Stimulated activated CD4-positive, alpha-beta T cell treated with anti-CD3 and anti-CD28 coated beads, Interleukin-2, amount 100 ng/mL, for 4 hours (primary cell): ENCODE measurements at regions not wholly inside any gene's neighbourhood (a gene's known extent, or its start where the extent isn't known, plus 50 kb on each side); places are given as distances from the start of the nearest gene placed in this dataset.
"Not testable (repeated sequence)": the region's sequence is repeated elsewhere in the genome, so short reads cannot be mapped to it uniquely, and the experiment has no call there.

ENCODE experiments used
- DNase-seq: peaks from one replicate; pipeline ENCODE4 v3.0.0-alpha.2; 2020; ENCODE audit warnings: low read depth

DNA sequence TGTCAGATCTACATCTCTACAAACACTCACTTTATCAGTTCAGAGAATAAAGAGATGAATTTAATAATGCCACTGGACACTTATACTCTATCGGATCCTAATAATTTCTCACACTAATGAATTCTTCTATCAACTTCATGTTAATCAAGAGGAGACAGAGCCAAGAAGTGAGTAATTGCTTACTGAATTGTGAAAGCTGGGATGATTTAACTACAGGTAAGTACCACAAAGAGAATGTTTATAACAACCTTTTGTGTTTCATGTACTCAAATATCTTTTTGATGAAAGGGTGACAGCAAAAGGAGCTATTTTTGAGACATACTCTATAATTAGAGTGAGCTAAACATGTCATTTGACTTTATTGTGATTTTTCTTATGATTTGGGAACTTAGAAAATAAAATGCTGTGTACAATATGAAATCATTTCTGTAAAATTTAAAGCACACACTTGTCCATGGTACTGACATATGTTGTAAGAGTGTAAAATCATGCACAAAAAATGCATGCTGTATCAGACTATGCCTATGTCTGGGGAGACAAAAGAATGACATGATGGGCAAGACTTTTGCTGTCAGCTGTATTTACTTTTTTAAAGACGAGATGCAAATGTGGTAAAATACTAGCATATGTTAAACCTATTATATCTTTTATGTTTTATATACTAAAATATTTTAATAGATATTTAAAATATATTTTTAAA is 361.2 kb downstream of the CCER1 start:
- DNase-seq = no peak

DNA sequence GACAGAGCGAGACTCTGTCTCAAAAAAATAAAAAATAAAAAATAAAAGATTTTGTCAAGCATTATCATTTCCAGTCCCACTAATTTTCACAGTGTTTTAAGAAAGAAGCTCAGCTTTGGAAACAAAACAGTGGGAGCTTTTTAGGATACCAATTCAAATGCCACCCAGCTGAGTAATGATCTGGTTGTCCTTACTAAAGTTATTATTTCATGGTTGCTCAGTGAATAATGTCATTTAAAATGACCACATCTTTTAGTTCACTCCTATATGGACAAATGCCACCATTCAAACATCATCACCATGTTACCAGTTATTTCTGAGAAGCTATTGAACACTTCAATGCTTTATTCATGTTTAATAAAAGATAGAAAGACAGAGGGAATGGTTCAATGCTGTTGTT is 365.0 kb downstream of the CCER1 start:
- DNase-seq = no peak

DNA sequence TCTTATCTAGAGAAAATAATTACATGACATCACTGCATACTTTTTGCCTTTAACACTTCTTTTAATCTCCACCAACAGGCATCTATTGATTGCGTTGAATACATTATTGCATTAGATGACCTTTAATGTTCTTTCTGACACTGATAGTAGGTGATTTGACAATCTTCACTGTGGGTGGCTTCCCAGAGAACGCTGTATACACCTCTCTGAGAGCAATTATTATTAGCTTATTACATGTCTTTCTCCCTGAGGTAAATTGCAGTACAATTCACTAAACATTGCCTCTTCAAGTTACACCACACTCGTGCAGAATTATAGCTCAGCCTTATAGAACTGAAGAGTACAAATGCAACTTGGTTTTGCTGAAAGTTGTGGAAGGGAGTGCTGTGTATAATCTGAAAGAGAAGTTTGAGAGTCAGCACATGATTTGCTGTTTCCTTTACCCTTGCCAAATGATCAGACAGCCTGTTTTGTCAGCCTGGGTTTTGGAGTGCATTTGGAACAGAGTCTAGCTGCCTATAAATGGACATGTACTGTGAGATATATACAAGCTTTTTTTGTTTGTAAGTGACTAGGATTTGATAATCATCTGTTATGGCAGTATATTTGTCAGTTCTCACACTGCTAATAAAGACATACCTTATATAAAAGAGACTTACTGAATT is 369.2 kb downstream of the CCER1 start:
- no peak for DNase-seq

DNA sequence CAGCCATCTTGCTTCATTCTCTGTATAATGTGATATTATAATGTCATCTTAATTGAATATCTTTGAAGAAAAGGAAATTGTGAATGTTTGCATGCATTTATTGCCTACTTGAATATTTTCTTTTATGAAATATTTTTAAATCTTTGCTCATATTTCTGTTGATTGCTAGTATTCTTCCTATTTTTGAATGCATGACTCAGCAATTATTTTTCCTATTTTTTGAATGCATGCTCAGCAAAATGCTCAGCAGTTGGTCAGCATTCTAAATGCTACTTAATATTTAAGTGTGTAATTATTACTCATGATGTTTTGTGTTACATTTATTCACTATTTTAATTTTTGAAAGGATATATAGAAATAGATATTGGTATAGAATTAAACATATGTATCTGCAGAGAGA is 378.3 kb downstream of the CCER1 start:
- no peak for DNase-seq

DNA sequence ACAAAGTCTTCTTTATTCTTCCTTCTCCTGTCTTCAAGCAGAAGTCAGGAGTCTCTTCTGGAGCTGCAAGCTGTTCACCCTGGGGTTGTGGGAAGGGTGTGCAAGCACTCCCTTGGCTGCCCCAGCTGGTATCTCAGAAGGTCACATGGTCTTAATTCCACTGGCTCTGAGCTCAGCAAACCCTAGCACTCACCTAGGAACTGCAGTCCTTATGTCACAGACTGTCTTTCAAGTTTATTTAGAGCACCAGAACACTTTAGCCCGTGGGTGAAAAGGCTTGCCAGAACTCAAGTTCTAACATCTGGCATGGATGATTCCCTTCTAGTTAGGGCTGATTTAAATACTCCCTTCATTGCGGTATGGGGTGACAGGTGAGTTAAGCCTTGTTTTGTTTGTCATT is 379.0 kb downstream of the CCER1 start:
- no peak for DNase-seq

DNA sequence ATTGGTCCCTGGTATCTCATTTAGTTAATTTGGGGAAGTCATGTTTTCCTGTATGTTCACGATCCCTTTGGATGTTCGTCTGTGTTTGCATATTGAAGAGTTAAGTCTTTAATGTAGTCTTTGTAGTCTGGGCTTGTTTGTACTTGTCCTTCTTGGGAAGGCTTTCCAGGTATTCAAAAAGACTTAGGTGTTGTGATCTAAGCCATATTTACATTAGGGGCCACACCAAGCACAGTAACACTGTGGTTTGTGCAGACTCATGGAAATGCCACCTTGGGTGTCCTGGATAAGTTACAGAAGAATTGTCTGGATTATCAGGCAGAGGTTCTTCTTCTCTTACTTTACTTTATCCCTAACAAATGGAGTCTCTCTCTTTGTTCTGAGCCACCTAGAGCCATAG is 380.3 kb downstream of the CCER1 start:
- no peak for DNase-seq

DNA sequence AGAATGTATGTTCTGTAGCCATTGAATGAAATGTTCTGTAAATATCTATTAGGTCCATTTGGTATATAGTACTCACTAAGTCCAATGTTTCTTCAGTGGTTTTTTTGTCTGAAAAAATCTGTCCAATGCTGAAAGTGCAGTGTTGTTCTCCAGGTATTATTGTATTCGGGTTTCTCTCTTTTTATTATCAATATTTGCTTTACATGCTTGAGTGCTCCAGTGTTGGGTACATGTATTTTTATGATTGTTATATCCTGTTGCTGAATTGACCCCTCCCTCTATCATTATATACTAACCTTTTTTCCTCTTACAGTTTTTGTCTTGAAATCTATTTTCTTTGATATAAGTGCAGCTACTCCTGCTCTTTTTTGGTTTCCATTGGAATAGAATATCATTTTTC is 382.2 kb downstream of the CCER1 start:
- no peak for DNase-seq

DNA sequence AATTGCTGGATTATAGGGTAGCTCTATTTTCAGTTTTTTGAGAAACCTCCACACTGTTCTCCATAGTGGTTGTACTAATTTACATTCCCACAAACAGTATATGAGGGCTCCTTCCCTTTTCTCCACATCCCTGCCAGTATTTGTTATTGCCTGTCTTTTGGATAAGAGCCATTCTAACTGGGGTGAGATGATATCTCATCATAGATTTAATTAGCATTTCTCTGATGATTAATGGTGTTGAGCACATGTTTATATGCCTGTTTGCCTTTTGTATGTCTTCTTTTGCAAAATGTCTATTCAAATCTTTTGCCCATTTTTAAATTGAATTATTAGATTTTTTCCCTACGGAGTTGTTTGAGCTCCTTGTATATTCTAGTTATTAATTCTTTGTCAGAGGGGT is 385.3 kb downstream of the CCER1 start:
- no peak for DNase-seq

DNA sequence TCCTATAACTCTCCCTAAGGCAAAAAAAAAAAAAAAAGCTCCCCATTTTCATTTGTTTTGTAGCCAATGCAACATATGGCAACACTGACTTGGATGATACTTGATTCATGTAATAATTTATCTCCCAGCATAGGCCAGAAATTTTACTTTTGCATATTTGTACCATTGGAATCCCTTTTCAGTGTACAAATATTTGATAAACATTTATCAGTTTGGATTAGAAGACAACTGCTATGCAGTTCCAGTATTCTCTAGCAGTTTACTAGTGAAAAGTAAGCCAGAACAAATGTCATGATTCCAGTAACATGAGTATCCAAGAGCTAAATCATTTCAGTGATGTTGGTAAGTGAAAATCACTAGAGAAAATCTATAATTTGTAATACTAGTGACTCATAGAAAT is 392.3 kb downstream of the CCER1 start:
- DNase-seq = no peak

DNA sequence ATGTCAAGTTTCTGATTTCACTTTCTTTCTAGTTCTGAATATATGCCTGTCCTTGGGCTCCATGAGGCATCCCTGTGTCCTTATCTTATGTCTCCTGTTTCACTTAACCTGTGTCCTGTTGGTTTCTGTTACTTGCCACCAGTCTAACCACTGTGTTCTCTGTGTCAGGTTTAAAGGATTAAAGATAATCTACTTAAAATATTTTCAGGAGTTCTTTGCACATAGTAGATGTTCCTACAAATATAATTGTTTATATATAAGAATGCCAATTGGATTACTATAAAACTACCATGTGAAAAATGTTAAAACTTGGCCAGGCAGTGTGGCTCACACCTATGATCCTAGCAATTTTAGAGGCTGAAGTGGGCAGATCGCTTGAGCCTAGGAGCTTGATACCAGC is 406.4 kb downstream of the CCER1 start:
- DNase-seq = no peak

DNA sequence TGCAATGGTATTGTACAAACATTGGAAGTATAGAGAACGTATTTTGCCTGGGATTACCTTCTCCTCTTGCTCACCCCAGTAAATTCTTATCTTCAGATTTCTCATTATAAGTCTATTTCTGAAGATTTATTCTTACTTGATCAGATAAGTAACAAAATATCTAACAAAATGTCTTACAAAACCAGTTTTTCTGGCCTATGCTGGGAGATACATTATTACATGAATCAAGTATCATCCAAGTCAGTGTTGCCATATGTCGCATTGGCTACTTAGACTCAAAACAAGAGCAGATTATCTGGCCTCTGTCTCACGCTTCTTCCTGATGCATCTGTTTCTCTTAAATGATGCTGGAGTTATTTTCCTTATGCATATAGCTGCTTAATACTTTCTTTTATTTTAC is 408.5 kb downstream of the CCER1 start:
- DNase-seq = no peak

DNA sequence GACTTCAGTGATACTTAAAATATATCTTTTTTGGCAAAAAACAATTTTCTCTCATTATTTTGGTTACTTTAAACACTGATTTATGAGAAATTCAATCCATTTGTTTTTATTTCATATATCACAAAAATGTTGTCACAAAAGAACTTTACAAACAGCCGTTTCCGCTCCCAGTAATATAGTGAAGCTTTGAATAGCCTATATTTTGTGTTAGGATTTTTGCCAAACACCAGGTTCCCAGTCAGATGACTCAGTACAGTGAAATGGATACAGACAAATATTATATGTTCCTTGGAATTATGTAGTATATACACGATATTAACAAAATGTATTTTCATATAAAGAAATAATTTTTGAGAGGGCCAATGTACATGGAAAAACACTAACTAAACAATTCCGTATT is 411.1 kb downstream of the CCER1 start:
- no peak for DNase-seq

DNA sequence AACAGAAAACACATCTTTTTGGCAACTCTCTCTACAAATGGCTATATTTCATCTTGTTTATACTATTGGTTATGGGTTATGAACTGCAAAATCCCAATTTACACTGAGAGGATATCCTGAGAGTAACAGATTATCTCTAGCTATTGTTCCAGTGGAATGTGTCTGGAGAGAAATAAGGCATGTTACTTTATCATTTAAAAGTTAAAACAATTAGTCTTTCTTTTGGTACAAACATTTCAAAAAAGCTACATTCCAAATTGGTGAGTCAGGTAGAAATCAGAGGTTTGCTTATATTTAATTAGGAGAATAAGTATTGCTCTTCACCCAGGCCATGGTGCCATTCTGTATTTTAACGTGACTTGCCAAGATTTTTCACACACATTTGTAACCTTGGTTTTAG is 411.6 kb downstream of the CCER1 start:
- DNase-seq = no peak

DNA sequence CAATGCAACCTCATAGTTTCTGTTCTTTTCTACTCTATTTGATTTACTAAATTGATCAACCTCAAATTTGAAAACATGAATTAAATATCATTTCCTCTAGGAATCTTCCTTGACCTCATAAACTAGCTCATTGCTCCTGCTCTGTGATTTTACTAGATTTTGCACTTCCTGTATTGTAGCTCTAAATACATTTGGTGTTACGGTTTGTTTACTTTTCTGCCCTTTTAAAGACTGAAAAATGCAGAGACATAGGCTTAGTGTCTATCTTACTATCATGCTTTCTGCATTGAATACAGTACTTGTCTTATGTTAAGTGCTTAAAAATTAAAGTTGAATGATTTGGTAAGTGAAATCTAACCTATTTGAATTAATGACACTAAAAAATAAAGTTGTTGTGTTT is 412.1 kb downstream of the CCER1 start:
- DNase-seq = not testable (repeated sequence)

DNA sequence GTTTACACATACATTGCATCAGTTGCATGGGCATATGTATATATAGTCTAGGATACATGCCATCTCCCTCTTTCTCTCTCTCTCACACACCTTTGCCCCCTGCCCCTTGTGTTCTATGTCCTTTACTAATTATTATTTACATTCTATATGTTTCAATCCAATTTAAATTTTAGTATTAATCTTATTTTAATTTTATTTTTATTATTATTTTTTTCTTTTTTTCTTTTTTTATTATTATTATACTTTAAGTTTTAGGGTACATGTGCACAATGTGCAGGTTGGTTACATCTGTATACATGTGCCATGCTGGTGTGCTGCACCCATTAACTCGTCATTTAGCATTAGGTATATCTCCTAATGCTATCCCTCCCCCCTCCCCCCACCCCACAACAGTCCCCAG is 421.1 kb downstream of the CCER1 start:
- DNase-seq = not testable (repeated sequence)

DNA sequence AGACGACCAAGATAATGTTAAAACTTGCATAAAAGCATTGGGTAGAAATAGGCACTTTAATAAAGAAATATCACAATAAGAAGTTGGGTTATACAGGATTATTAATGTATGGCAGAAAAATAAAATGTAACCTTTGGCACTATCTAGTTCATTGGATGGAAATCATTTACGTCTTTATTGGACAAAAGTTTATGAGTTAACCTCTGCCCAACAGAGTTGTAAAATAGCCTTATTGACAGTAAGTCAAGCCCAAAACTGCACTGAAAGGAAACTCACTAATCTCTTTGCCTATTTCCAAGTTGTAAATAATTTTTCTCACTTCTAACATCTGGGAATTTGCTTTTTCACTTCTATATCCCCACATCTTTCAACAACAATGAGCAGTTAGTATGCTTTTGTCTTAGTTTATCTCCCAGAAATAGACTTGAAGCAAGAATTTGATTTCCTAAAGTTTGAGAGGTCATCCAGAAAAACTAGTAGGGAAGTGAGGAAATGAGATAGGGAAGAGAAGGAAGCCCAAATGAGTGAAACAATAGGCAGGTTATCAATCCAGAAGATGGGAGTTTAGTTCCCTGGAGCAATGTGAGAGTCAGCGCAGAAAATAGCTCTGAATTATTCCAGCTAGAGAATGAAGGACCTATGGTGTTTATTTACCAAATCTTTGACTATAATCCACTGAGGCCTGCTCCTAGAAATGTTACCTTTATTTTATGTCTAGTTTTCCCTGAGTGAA is 434.8 kb downstream of the CCER1 start:
- no peak for DNase-seq

DNA sequence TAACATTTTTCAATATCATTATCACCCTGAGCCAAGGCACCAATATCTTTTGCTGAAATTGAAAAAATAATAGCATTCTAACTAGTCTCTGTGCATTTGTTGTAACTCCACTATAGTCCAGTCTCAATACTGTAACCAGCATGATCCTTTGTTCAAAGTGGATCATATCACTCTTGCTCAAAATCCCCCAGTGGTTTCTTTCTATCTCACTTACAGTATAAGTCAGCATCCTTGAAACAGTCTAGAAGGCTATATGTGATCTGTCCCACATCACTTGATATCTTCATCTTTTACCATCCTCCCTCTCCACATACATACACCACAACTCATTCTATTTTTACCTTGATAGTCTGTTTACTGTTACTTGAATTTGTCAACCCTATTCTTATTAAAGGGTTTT is 435.7 kb downstream of the CCER1 start:
- no peak for DNase-seq

DNA sequence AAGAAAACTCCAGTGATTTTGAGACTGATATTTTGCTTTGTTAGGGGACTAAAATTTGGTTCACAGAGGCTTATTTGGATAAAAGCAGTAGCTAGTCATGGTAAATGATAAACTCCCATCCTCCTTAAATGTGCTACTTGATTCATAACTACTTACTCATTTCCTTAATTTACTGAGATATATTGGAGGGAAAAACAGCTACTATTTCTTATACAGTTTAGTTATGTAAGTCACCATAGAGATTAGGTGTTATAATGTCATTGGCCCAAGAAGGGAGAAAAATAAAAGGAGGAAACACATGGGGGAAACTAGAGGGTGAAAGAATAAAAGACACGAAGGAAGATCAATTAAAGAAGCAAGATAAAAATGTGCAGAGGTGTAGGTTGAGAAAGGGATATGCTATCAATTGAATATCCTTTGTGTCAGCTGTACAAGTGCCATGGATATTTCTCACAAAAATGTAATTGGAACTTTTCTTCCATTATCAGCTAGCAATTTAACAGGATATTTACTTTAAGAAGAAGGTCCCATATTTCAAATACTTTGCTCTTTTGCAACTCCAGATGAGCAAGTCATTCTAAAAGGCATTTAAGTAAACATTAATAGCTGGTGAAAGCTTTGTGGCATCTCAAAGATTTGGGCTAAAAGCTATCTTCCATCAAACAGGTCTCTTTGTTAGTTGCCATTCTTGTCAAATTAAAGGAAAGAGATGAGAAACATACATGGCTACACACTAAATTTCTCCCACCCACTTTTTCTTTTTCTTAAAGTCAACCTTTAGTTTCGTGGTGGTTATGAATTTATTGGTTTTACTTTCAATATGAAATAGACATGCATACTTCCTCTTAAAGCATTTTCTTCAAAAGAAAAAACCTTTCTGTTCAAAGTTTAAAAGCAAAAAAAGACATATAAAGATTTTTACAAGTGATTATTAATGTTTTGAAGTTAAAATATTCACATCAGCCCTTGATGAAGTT is 439.5 kb downstream of the CCER1 start:
- DNase-seq = no peak

DNA sequence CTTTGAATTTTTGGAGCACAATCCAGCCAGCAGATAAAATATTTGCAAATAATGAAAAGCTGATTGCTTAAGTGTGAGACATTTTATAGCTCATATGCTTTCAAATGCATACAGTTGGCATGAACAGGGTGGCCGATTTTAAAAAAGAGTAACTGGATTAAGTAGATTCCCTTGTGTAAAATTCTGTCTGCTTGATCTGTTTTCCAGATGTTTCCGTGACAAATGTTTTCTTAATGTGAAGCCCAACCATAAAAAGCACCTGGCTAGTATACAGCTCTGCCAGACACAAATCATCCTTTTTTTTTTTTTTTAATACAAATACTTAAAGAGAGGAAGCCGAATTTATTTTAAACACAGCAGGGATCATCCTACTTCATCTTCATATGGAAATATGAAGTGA is 440.7 kb downstream of the CCER1 start:
- no peak for DNase-seq

DNA sequence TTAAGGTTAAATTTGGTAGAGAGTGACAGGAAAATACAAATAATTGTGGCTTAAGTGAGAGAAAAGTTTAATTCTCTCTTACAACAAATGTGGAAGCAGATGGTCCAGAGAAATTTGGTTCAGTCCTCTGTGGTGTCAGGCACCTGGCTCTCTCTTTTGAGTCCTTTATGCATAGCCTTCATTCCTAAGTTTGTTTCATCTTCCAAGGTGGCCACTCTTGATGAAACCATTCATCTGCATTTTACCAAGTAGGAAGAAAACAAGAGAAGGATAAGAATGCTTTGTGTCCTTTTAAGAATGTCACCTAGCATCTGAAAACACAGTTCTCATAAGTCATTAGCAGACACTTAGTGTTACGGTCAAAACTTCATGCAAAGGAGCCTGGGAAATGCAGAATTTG is 442.5 kb downstream of the CCER1 start:
- DNase-seq = no peak

DNA sequence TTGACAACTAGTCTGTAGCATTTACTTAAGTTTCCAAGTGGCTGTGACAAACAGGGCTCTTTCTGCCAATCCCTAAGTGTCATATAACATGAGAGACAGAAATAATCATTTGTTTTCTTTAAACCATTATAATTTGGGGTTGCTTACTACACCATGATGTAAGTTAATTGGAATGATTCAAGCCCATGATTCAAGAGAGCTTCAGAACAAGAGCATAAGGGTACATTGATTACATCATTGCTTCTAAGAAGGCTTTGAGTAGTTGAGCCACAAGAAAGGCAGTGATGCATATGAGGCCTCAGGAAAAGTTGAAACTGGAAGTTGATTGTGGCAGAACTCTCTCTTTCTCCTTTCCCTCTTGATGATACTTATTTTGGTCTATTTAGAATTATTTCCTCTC is 444.0 kb downstream of the CCER1 start:
- DNase-seq = no peak

DNA sequence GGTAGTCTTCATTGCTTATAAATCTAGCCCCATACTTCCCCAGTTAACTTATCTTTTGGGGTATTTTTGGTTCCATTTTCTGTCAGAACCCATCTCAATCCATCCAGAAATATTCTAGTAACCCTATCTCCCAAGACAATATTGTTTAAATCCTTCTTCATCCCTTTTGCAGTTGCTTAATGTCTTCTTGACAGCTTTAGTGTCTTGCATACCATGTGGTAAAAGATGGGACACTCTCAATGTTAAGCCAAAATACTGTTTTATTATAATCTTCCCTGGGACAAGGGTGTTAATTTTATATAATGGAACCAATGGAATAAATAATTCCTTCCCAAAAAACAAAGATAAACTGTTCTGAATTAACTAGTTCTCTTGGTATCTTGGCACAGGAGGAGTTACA is 450.2 kb downstream of the CCER1 start:
- no peak for DNase-seq
